Prostate gland (tissue), 2 donors: ENCODE measurements at regions not wholly inside any gene's neighbourhood (a gene's known extent, or its start where the extent isn't known, plus 50 kb on each side); places are given as distances from the start of the nearest gene placed in this dataset.

Experiments
- DNase-seq: peaks from one replicate; pipeline ENCODE4 v3.0.0-alpha.2; 2019; ENCODE audit warnings: low spot score
- H3K27ac ChIP-seq, 2 donors: fragments of 200-600 bp; sonication (generic); 2 replicates each; pipeline ENCODE4 v1.5.1; 2017 to 2019
- H3K27me3 ChIP-seq: fragments of 200-600 bp; sonication (generic); replicated peaks from 2 replicates; pipeline ENCODE4 v1.5.1; 2019; ENCODE audit not compliant: insufficient read depth
- H3K36me3 ChIP-seq, 2 donors: fragments of 200-600 bp; sonication (generic); 1 replicate in 1 of 2; 2 replicates in 1 of 2; pipeline versions ENCODE4 v1.5.1 to v1.8.1; 2017 to 2019
- H3K4me1 ChIP-seq: fragments of 200-600 bp; sonication (generic); replicated peaks from 2 replicates; pipeline ENCODE4 v1.5.1; 2019
- H3K4me3 ChIP-seq, 2 donors: fragments of 200-600 bp; sonication (generic); 2 replicates each; pipeline ENCODE4 v1.5.1; 2017 to 2019
- H3K9me3 ChIP-seq: fragments of 200-600 bp; sonication (generic); 2 replicates; pipeline ENCODE4 v1.5.1; 2017
- CTCF ChIP-seq, 4 experiments: fragments of 200-600 bp in 2 of 4; fragments of 450-650 bp in 2 of 4; sonication (generic) in 2 of 4; IDR thresholded peaks; 1 replicate in 3 of 4; 2 replicates in 1 of 4; pipeline ENCODE4 v1.5.1; 2016 to 2019; ENCODE audit warnings: antibody characterized with exemption in 4 of 4, mild to moderate bottlenecking in 2 of 4, moderate library complexity in 2 of 4
- POLR2A ChIP-seq: fragments of 450-650 bp; IDR thresholded peaks from one replicate; pipeline ENCODE4 v1.6.1; 2016; ENCODE audit warnings: antibody characterized with exemption, mild to moderate bottlenecking
- POLR2AphosphoS5 ChIP-seq: sonication (generic); formaldehyde crosslinking; IDR thresholded peaks from one replicate; pipeline ENCODE4 v1.6.1; 2017; ENCODE audit warnings: antibody characterized with exemption
- WGBS: methylation state at CpG from one replicate; pipeline ENCODE4 v1.1.5; 2018; 5-methylcytosine and 5-hydroxymethylcytosine counted together
- intact Hi-C: fragments of 100-400 bp; cut with DNase I; formaldehyde crosslinking; loops from one replicate; pipeline ENCODE4 v1.14.2; 2022

- TF ChIP-seq POLR2A (no peak), POLR2AphosphoS5 (no peak), CTCF (IDR thresholded peaks at IDR 0.05) (no peak)
- no peak for DNase-seq
- 70% methylated on average over 21 of the region's 23 CpGs for WGBS
- no peaks in the 10 kb centered on the region for H3K27me3 ChIP-seq
- H3K27ac ChIP-seq, result no peak overlapping the region
- no peaks in the 10 kb centered on the region for H3K36me3 ChIP-seq
- intact Hi-C loops, result no loop called here
- no peaks in the 10 kb centered on the region for H3K9me3 ChIP-seq
- no peaks in the 10 kb centered on the region for H3K4me1 ChIP-seq
- no peak overlapping the region for H3K4me3 ChIP-seq
Measured at GRCh38 chr4:3715855-3716630, 50.1 kb upstream of the ADRA2C start.

- WGBS, result 36% methylated on average over 23 of the region's 23 CpGs
- Histone ChIP-seq H3K36me3 (no peaks in the 10 kb centered on the region), H3K9me3 (no peaks in the 10 kb centered on the region), H3K27ac (no peak overlapping the region), H3K4me1 (no peaks in the 10 kb centered on the region), H3K27me3 (no peaks in the 10 kb centered on the region), H3K4me3 (no peak overlapping the region)
- no peak for DNase-seq
- TF ChIP-seq POLR2A (no peak), POLR2AphosphoS5 (no peak), CTCF (IDR thresholded peaks at IDR 0.05) (no peak)
- intact Hi-C loops, result no loop called here
Measured at GRCh38 chr4:3715061-3715854, 50.9 kb upstream of the ADRA2C start.

- Histone ChIP-seq H3K9me3 (no peaks in the 10 kb centered on the region), H3K4me1 (no peaks in the 10 kb centered on the region), H3K4me3 (no peak overlapping the region), H3K27me3 (no peaks in the 10 kb centered on the region), H3K27ac (no peak overlapping the region), H3K36me3 (no peaks in the 10 kb centered on the region)
- TF ChIP-seq POLR2AphosphoS5, result no peak
- no peak for TF ChIP-seq POLR2A
- no peak for TF ChIP-seq CTCF (IDR thresholded peaks at IDR 0.05)
- WGBS, result 88% methylated on average over 4 of the region's 4 CpGs
- DNase-seq, result no peak
- intact Hi-C loops, result no loop called here
Measured at GRCh38 chr4:3714642-3715001, 51.6 kb upstream of the ADRA2C start.

GRCh38 chr4:3713817-3714641 is 52.2 kb upstream of the ADRA2C start:
- Histone ChIP-seq H3K36me3 (no peaks in the 10 kb centered on the region), H3K9me3 (no peaks in the 10 kb centered on the region), H3K27me3 (no peaks in the 10 kb centered on the region), H3K4me3 (no peak overlapping the region), H3K4me1 (no peaks in the 10 kb centered on the region), H3K27ac (no peak overlapping the region)
- no peak for DNase-seq
- intact Hi-C loops, result no loop called here
- TF ChIP-seq CTCF (IDR thresholded peaks at IDR 0.05) (no peak), POLR2A (no peak), POLR2AphosphoS5 (no peak)
- 93% methylated on average over 13 of the region's 13 CpGs for WGBS
